ENCODE measurements at regions not wholly inside any gene's neighbourhood (a gene's known extent, or its start where the extent isn't known, plus 50 kb on each side); places are given as distances from the start of the nearest gene placed in this dataset.
A peak's percentile ranks its signal among the peaks of the same experiment; 100 is the strongest.

- no peak for TF ChIP-seq CTCF (IDR thresholded peaks at IDR 0.05; ENCODE audit: control insufficient read depth, extremely low read depth, insufficient read depth)
- no peak overlapping the region for H3K4me3 ChIP-seq (ENCODE audit: low read depth, low read length)
- DNase-seq (ENCODE audit: low read depth): peak; percentile 52
These were observed 120.6 kb upstream of the GPR12 start for GRCh38 chr13:26881154-26881553.

- H3K4me3 ChIP-seq (ENCODE audit: low read depth, low read length): no peak overlapping the region
- DNase-seq (ENCODE audit: low read depth): no peak
- no peak for TF ChIP-seq CTCF (IDR thresholded peaks at IDR 0.05; ENCODE audit: control insufficient read depth, extremely low read depth, insufficient read depth)
These were observed 120.1 kb upstream of the GPR12 start for GRCh38 chr13:26880735-26881134.

GRCh38 chr13:26878438-26878837, 117.9 kb upstream of the GPR12 start:
- TF ChIP-seq CTCF (IDR thresholded peaks at IDR 0.05; ENCODE audit: control insufficient read depth, extremely low read depth, insufficient read depth): no peak
- H3K4me3 ChIP-seq (ENCODE audit: low read depth, low read length): no peak overlapping the region

GRCh38 chr13:26873386-26873698, 112.8 kb upstream of the GPR12 start:
- H3K4me3 ChIP-seq (ENCODE audit: low read depth, low read length): no peak overlapping the region
- TF ChIP-seq CTCF (IDR thresholded peaks at IDR 0.05; ENCODE audit: control insufficient read depth, extremely low read depth, insufficient read depth): no peak

More at GRCh38 chr13:26878438-26878837, 117.9 kb upstream of the GPR12 start:
- DNase-seq (ENCODE audit: low read depth): no peak

GRCh38 chr13:26872525-26873385, 112.2 kb upstream of the GPR12 start:
- DNase-seq (ENCODE audit: low read depth): peak; percentile 17
- peak; percentile 75 for TF ChIP-seq CTCF (IDR thresholded peaks at IDR 0.05; ENCODE audit: control insufficient read depth, extremely low read depth, insufficient read depth)
- H3K4me3 ChIP-seq (ENCODE audit: low read depth, low read length): no peak overlapping the region

More at GRCh38 chr13:26873386-26873698, 112.8 kb upstream of the GPR12 start:
- DNase-seq (ENCODE audit: low read depth): no peak

GRCh38 chr13:26867451-26868091, 107.0 kb upstream of the GPR12 start:
- H3K4me3 ChIP-seq (ENCODE audit: low read depth, low read length): no peak overlapping the region
- no peak for DNase-seq (ENCODE audit: low read depth)
- no peak for TF ChIP-seq CTCF (IDR thresholded peaks at IDR 0.05; ENCODE audit: control insufficient read depth, extremely low read depth, insufficient read depth)
